ENCODE measurements at regions not wholly inside any gene's neighbourhood (a gene's known extent, or its start where the extent isn't known, plus 50 kb on each side); places are given as distances from the start of the nearest gene placed in this dataset.

DNA sequence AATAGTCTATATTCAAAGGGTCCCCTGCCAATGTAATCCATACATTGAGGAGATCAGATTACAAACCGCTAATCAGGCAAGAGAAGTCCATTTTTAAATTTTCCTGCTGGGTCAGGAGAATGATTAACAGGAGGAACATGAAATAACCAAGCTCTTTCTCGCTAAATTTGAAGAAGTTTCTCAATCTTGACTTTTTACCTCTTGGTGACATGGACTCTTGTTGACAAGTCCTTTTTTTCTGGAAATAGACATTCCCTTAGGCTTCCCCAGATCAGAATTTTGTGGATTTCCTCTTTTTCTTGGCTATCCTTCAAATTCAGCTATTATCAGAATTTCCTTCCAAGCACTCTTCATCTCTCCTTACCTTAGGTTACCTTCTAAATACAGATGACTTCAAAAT lies 153.0 kb upstream of the LRATD1 start:
- H3K9ac ChIP-seq (ENCODE audit: low read depth, low read length, poor library complexity) = no peak overlapping the region
- no peak overlapping the region for H2BK5ac ChIP-seq (ENCODE audit: low read length)
- H3K4me2 ChIP-seq (ENCODE audit: insufficient read depth, low read length, poor library complexity, severe bottlenecking) = no peak overlapping the region
- no peak overlapping the region for H3K14ac ChIP-seq (ENCODE audit: low read length)
- H3K36me3 ChIP-seq (replicated peaks in 1 of 2; ENCODE audit: control insufficient read depth in 2 of 2, insufficient read depth in 2 of 2, low read length in 2 of 2) = no peaks in the 10 kb centered on the region
- no peak for DNase-seq (ENCODE audit: low spot score)
- no CpG with 5 or more reads among the region's 2 CpGs for WGBS, 2 donors (ENCODE audit: extremely low coverage in 2 of 2, insufficient read length in 2 of 2, insufficient replicate concordance in 1 of 2)
- no peak overlapping the region for H2BK15ac ChIP-seq (ENCODE audit: low read length)
- no peak overlapping the region for H4K91ac ChIP-seq (ENCODE audit: low read depth, low read length, poor library complexity)
- H3K27me3 ChIP-seq (ENCODE audit: control insufficient read depth in 3 of 3, insufficient read depth in 3 of 3, low read depth in 1 of 3, low read length in 3 of 3) = no peaks in the 10 kb centered on the region
- no peak overlapping the region for H3K4ac ChIP-seq (ENCODE audit: low read length)
- H2AFZ ChIP-seq (ENCODE audit: low read length) = no peak overlapping the region
- no peak overlapping the region for H3K23ac ChIP-seq (ENCODE audit: low read depth, low read length, poor library complexity)
- no peak overlapping the region for H4K8ac ChIP-seq (ENCODE audit: low read depth, low read length)
- no peak overlapping the region for H3K27ac ChIP-seq (replicated peaks; ENCODE audit: low read length)
- no peak overlapping the region for H3K4me3 ChIP-seq (ENCODE audit: low read length in 2 of 2)
- no peak overlapping the region for H2AK5ac ChIP-seq (ENCODE audit: low read depth, low read length)
- H3K18ac ChIP-seq (ENCODE audit: low read length) = no peak overlapping the region
- no peak overlapping the region for H2BK120ac ChIP-seq (ENCODE audit: low read depth, low read length)
- H3K4me1 ChIP-seq (ENCODE audit: control insufficient read depth in 2 of 2, insufficient read depth in 1 of 2, low read depth in 1 of 2, low read length in 2 of 2) = no peaks in the 10 kb centered on the region
- H3K9me3 ChIP-seq (replicated peaks in 1 of 2; ENCODE audit: control insufficient read depth in 2 of 2, insufficient read depth in 1 of 2, low read depth in 1 of 2, low read length in 2 of 2) = no peaks in the 10 kb centered on the region
- no peak overlapping the region for H2BK12ac ChIP-seq (ENCODE audit: low read length)
- no peaks in the 10 kb centered on the region for H3K79me1 ChIP-seq (ENCODE audit: low read depth, low read length)

DNA sequence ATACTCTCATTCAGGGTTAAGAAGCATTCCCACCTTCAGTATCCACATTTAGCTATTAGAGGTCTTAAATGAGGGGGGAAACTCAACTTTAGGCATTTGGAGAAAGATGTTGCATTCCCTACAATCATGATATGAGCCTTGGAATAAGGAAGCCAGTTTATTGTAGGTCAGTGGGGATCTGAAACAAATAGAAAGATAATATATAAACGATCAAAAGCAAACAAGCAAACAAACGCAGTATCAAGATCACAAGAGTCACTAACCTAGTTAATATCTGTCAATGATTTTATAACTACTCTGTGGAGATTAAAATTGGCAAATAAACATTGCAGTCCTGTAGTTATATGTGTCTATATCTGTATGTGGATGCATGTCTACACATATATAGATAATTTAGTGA lies 152.4 kb upstream of the LRATD1 start:
- Histone ChIP-seq H2BK120ac (ENCODE audit: low read depth, low read length) (no peak overlapping the region), H3K18ac (ENCODE audit: low read length) (no peak overlapping the region), H3K36me3 (replicated peaks in 1 of 2; ENCODE audit: control insufficient read depth in 2 of 2, insufficient read depth in 2 of 2, low read length in 2 of 2) (no peaks in the 10 kb centered on the region), H3K79me1 (ENCODE audit: low read depth, low read length) (no peaks in the 10 kb centered on the region), H2AK5ac (ENCODE audit: low read depth, low read length) (no peak overlapping the region), H3K4ac (ENCODE audit: low read length) (no peak overlapping the region), H2BK15ac (ENCODE audit: low read length) (no peak overlapping the region), H3K4me2 (ENCODE audit: insufficient read depth, low read length, poor library complexity, severe bottlenecking) (no peak overlapping the region), H3K27ac (replicated peaks; ENCODE audit: low read length) (no peak overlapping the region), H3K9me3 (replicated peaks in 1 of 2; ENCODE audit: control insufficient read depth in 2 of 2, insufficient read depth in 1 of 2, low read depth in 1 of 2, low read length in 2 of 2) (no peaks in the 10 kb centered on the region), H3K14ac (ENCODE audit: low read length) (no peak overlapping the region), H3K4me3 (ENCODE audit: low read length in 2 of 2) (no peak overlapping the region), H2BK12ac (ENCODE audit: low read length) (no peak overlapping the region), H3K27me3 (ENCODE audit: control insufficient read depth in 3 of 3, insufficient read depth in 3 of 3, low read depth in 1 of 3, low read length in 3 of 3) (no peaks in the 10 kb centered on the region), H4K91ac (ENCODE audit: low read depth, low read length, poor library complexity) (no peak overlapping the region), H3K9ac (ENCODE audit: low read depth, low read length, poor library complexity) (no peak overlapping the region), H3K4me1 (ENCODE audit: control insufficient read depth in 2 of 2, insufficient read depth in 1 of 2, low read depth in 1 of 2, low read length in 2 of 2) (no peaks in the 10 kb centered on the region), H2AFZ (ENCODE audit: low read length) (no peak overlapping the region), H2BK5ac (ENCODE audit: low read length) (no peak overlapping the region), H4K8ac (ENCODE audit: low read depth, low read length) (no peak overlapping the region), H3K23ac (ENCODE audit: low read depth, low read length, poor library complexity) (no peak overlapping the region)
- WGBS, 2 donors (ENCODE audit: extremely low coverage in 2 of 2, insufficient read length in 2 of 2, insufficient replicate concordance in 1 of 2) = no CpG with 5 or more reads among the region's 2 CpGs
- no peak for DNase-seq (ENCODE audit: low spot score)

DNA sequence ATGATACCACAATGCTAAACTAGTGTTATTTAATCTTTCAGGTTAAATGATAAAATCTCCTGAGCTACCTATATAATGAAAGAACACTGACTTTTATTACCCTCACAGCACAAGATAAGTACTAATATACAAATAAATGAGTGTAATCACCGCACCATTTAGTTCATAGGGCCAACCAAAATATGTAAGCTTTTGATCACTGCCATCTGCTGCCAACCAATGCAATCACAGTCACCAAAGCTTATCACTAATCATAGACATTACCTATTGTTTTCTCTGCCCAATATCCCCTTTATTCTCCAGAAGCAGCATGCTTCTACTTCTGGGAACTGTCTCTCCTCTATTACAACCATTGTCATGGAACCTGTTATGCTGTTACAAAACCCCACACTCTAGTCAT lies 151.6 kb upstream of the LRATD1 start:
- Histone ChIP-seq H3K79me1 (ENCODE audit: low read depth, low read length) (no peaks in the 10 kb centered on the region), H2BK15ac (ENCODE audit: low read length) (no peak overlapping the region), H3K18ac (ENCODE audit: low read length) (no peak overlapping the region), H3K27me3 (ENCODE audit: control insufficient read depth in 3 of 3, insufficient read depth in 3 of 3, low read depth in 1 of 3, low read length in 3 of 3) (no peaks in the 10 kb centered on the region), H2AFZ (ENCODE audit: low read length) (no peak overlapping the region), H3K36me3 (replicated peaks in 1 of 2; ENCODE audit: control insufficient read depth in 2 of 2, insufficient read depth in 2 of 2, low read length in 2 of 2) (no peaks in the 10 kb centered on the region), H3K4ac (ENCODE audit: low read length) (no peak overlapping the region), H2AK5ac (ENCODE audit: low read depth, low read length) (no peak overlapping the region), H3K9ac (ENCODE audit: low read depth, low read length, poor library complexity) (no peak overlapping the region), H3K4me3 (ENCODE audit: low read length in 2 of 2) (no peak overlapping the region), H3K9me3 (replicated peaks in 1 of 2; ENCODE audit: control insufficient read depth in 2 of 2, insufficient read depth in 1 of 2, low read depth in 1 of 2, low read length in 2 of 2) (no peaks in the 10 kb centered on the region), H3K14ac (ENCODE audit: low read length) (no peak overlapping the region), H3K27ac (replicated peaks; ENCODE audit: low read length) (no peak overlapping the region), H4K8ac (ENCODE audit: low read depth, low read length) (no peak overlapping the region), H3K4me2 (ENCODE audit: insufficient read depth, low read length, poor library complexity, severe bottlenecking) (no peak overlapping the region), H2BK5ac (ENCODE audit: low read length) (no peak overlapping the region), H3K23ac (ENCODE audit: low read depth, low read length, poor library complexity) (no peak overlapping the region), H2BK120ac (ENCODE audit: low read depth, low read length) (no peak overlapping the region), H2BK12ac (ENCODE audit: low read length) (no peak overlapping the region), H3K4me1 (ENCODE audit: control insufficient read depth in 2 of 2, insufficient read depth in 1 of 2, low read depth in 1 of 2, low read length in 2 of 2) (no peaks in the 10 kb centered on the region), H4K91ac (ENCODE audit: low read depth, low read length, poor library complexity) (no peak overlapping the region)
- no CpG with 5 or more reads among the region's 1 CpG for WGBS, 2 donors (ENCODE audit: extremely low coverage in 2 of 2, insufficient read length in 2 of 2, insufficient replicate concordance in 1 of 2)
- no peak for DNase-seq (ENCODE audit: low spot score)

DNA sequence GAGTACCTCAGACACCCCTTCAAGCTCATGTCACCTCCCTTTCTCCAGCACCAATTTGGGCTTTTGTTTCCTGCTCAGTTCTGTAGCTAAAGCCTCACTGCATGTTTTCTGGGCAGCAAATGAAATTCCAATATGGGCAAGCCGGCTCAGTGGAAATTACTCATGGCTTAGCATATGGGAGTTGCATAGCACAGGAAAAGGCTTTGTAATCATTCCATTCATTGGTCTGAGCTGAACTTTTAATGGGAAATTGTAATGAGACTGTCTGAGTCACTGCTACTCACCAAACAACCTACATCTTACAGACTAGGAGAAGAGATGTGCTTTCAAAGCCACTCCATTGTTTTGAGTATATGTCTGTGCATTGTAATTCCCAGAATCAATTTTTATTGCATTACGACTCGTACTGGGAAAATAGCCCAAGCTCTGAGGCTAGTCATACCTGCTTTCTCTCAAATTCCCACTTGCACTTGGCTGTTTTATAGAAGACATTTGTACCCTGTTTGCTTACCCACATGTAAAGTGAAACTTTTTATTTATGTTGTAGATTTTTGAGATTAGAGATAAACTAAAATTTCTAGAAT lies 139.5 kb upstream of the LRATD1 start:
- H3K9me3 ChIP-seq (replicated peaks in 1 of 2; ENCODE audit: control insufficient read depth in 2 of 2, insufficient read depth in 1 of 2, low read depth in 1 of 2, low read length in 2 of 2) = no peaks in the 10 kb centered on the region
- H3K18ac ChIP-seq (ENCODE audit: low read length) = no peak overlapping the region
- H3K23ac ChIP-seq (ENCODE audit: low read depth, low read length, poor library complexity) = no peak overlapping the region
- peak overlapping the region; percentile 21 for H3K27ac ChIP-seq (replicated peaks; ENCODE audit: low read length)
- no peak overlapping the region for H2BK120ac ChIP-seq (ENCODE audit: low read depth, low read length)
- H4K8ac ChIP-seq (ENCODE audit: low read depth, low read length) = no peak overlapping the region
- WGBS, 2 donors (ENCODE audit: extremely low coverage in 2 of 2, insufficient read length in 2 of 2, insufficient replicate concordance in 1 of 2) = no CpG with 5 or more reads among the region's 3 CpGs
- no peak overlapping the region for H3K4me2 ChIP-seq (ENCODE audit: insufficient read depth, low read length, poor library complexity, severe bottlenecking)
- no peak overlapping the region for H3K4me3 ChIP-seq (ENCODE audit: low read length in 2 of 2)
- H3K36me3 ChIP-seq (replicated peaks in 1 of 2; ENCODE audit: control insufficient read depth in 2 of 2, insufficient read depth in 2 of 2, low read length in 2 of 2) = no peaks in the 10 kb centered on the region
- no peak overlapping the region for H3K4ac ChIP-seq (ENCODE audit: low read length)
- H2AFZ ChIP-seq (ENCODE audit: low read length) = no peak overlapping the region
- H4K91ac ChIP-seq (ENCODE audit: low read depth, low read length, poor library complexity) = no peak overlapping the region
- no peaks in the 10 kb centered on the region for H3K27me3 ChIP-seq (ENCODE audit: control insufficient read depth in 3 of 3, insufficient read depth in 3 of 3, low read depth in 1 of 3, low read length in 3 of 3)
- H3K14ac ChIP-seq (ENCODE audit: low read length) = no peak overlapping the region
- H3K4me1 ChIP-seq (ENCODE audit: control insufficient read depth in 2 of 2, insufficient read depth in 1 of 2, low read depth in 1 of 2, low read length in 2 of 2) = peaks cover 0 to 2% of the 10 kb centered on the region in 2 donors
- no peak overlapping the region for H2AK5ac ChIP-seq (ENCODE audit: low read depth, low read length)
- no peak overlapping the region for H2BK15ac ChIP-seq (ENCODE audit: low read length)
- no peaks in the 10 kb centered on the region for H3K79me1 ChIP-seq (ENCODE audit: low read depth, low read length)
- H3K9ac ChIP-seq (ENCODE audit: low read depth, low read length, poor library complexity) = no peak overlapping the region
- H2BK5ac ChIP-seq (ENCODE audit: low read length) = no peak overlapping the region
- peak; percentile 38 for DNase-seq (ENCODE audit: low spot score)
- no peak overlapping the region for H2BK12ac ChIP-seq (ENCODE audit: low read length)

All from neuronal stem cell (in vitro differentiated cells).